T-helper 17 cell (primary cell): ENCODE measurements at regions not wholly inside any gene's neighbourhood (a gene's known extent, or its start where the extent isn't known, plus 50 kb on each side); places are given as distances from the start of the nearest gene placed in this dataset.

Source experiments
- ATAC-seq: fragments of 150-1000 bp; cut with Tn5 transposase; 2 replicates; pipeline ENCODE4 v1.10.0; 2021; ENCODE audit warnings: mild to moderate bottlenecking, moderate library complexity
- DNase-seq, 3 donors: peaks; one replicate each; pipeline versions ENCODE4 v3.0.0 to v3.0.0-alpha.2; 2020 to 2021
- H3K9me3 ChIP-seq: one replicate; pipeline ENCODE4 v1.7.0; 2013; ENCODE audit warnings: low read length, mild to moderate bottlenecking; ENCODE audit not compliant: control insufficient read depth, poor library complexity, severe bottlenecking
- H3K27ac Mint-ChIP-seq: one replicate; pipeline ENCODE4 v1.8.0; 2022; ENCODE audit warnings: mild to moderate bottlenecking, moderate library complexity, mixed read lengths
- H3K27me3 Mint-ChIP-seq: one replicate; pipeline ENCODE4 v1.8.0; 2022; ENCODE audit warnings: mixed read lengths
- H3K36me3 Mint-ChIP-seq: one replicate; pipeline ENCODE4 v1.8.0; 2022; ENCODE audit warnings: low read depth, mixed read lengths
- H3K4me1 Mint-ChIP-seq: one replicate; pipeline ENCODE4 v1.8.0; 2022; ENCODE audit warnings: mild to moderate bottlenecking, mixed read lengths
- H3K4me3 Mint-ChIP-seq: one replicate; pipeline ENCODE4 v1.8.0; 2022; ENCODE audit warnings: mild to moderate bottlenecking, moderate library complexity, mixed read lengths

DNA sequence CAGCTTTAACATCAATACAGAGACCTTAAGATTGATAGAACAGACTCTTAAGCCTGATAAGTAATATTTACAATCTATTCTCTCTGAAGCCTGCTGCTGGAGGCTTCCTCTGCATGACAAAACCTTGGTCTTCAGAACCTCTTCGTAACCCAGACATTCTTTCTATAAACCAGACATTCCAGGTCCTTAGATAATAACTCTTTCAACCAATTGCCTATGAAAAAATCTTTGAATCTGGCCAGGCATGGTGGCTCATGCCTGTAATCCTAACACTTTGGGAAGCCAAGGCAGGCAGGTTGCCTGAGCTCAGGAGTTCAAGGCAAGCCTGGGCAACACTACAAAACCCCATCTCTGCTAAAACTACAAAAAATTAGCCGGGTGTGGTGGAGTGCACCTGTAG is 327.8 kb downstream of the ENC1 start:
- Mint-ChIP-seq H3K4me1 (no peaks in the 10 kb centered on the region), H3K36me3 (peaks cover 2% of the 10 kb centered on the region), H3K27me3 (peaks cover 41% of the 10 kb centered on the region)

GRCh38 chr5:74311961-74312360 is 328.6 kb downstream of the ENC1 start:
- peaks cover 2% of the 10 kb centered on the region for H3K36me3 Mint-ChIP-seq
- no peaks in the 10 kb centered on the region for H3K9me3 ChIP-seq
- DNase-seq (no peak), ATAC-seq (no peak)
- H3K4me1 Mint-ChIP-seq, result no peaks in the 10 kb centered on the region
- H3K27me3 Mint-ChIP-seq, result peaks cover 35% of the 10 kb centered on the region
- H3K27ac Mint-ChIP-seq, result no peak overlapping the region
- H3K4me3 Mint-ChIP-seq, result no peak overlapping the region

More for the DNA sequence above, 327.8 kb downstream of the ENC1 start:
- H3K27ac Mint-ChIP-seq, result no peak overlapping the region
- DNase-seq (no peak), ATAC-seq (no peak)
- H3K9me3 ChIP-seq, result no peaks in the 10 kb centered on the region
- H3K4me3 Mint-ChIP-seq, result no peak overlapping the region

- no peak for ATAC-seq
- no peaks in the 10 kb centered on the region for H3K9me3 ChIP-seq
- H3K4me3 Mint-ChIP-seq, result no peak overlapping the region
Observed at GRCh38 chr5:74310997-74311930, 329.3 kb downstream of the ENC1 start.

DNA sequence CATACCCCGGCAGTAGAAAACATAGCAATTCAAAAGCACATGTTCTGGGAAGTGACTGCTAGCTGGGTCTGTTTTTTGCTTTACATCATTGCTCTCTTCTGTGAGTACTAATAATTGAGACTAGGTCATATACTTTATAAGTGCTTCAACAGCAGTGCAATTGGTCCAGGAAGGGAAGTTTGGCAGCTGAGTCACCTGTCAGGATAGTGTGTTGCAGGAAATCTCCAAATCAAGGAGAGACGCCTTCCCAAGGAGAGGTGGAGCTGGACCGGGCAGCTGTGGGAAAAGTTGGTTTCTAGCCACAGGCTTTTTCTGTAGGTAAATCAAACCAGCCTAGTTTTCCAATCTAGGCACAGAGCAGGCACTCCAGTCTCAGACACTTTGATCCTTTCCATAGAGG is 330.1 kb downstream of the ENC1 start:
- ATAC-seq (no peak), DNase-seq (no peak)
- Mint-ChIP-seq H3K4me1 (no peaks in the 10 kb centered on the region), H3K27me3 (peaks cover 29% of the 10 kb centered on the region), H3K27ac (no peak overlapping the region), H3K36me3 (peaks cover 2% of the 10 kb centered on the region), H3K4me3 (no peak overlapping the region)
- no peaks in the 10 kb centered on the region for H3K9me3 ChIP-seq

More at GRCh38 chr5:74310997-74311930, 329.3 kb downstream of the ENC1 start:
- peaks cover 2% of the 10 kb centered on the region for H3K36me3 Mint-ChIP-seq
- DNase-seq, result no peak
- no peak overlapping the region for H3K27ac Mint-ChIP-seq
- H3K27me3 Mint-ChIP-seq, result peaks cover 29% of the 10 kb centered on the region
- H3K4me1 Mint-ChIP-seq, result no peaks in the 10 kb centered on the region

DNA sequence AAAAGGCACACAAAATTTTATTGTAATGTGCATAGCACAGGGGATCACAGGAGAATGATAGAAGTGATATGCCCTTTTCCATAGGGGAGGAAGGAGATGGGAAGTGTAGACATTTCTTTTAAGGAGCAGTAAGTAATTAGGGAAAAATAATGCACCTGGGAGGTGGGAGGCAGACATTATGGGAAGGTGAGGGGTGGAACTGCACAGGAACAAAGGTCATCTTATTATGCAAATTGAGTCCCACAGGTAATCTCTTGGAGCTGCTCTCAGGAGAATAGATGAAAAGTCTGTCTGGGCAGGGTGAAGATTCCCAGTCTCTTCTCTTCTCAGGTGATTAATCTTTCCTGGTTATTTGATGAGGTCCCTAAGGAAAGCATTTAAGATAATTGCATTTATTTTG is 331.5 kb downstream of the ENC1 start:
- Mint-ChIP-seq H3K36me3 (peaks cover 2% of the 10 kb centered on the region), H3K4me1 (no peaks in the 10 kb centered on the region), H3K27ac (no peak overlapping the region), H3K4me3 (no peak overlapping the region), H3K27me3 (peaks cover 27% of the 10 kb centered on the region)
- ATAC-seq, result no peak
- no peak for DNase-seq
- no peaks in the 10 kb centered on the region for H3K9me3 ChIP-seq

- H3K27me3 Mint-ChIP-seq, result peaks cover 10% of the 10 kb centered on the region
- no peak overlapping the region for H3K27ac Mint-ChIP-seq
- DNase-seq, result no peak
- no peak overlapping the region for H3K4me3 Mint-ChIP-seq
- ATAC-seq, result no peak
- H3K9me3 ChIP-seq, result no peaks in the 10 kb centered on the region
- no peaks in the 10 kb centered on the region for H3K4me1 Mint-ChIP-seq
- no peaks in the 10 kb centered on the region for H3K36me3 Mint-ChIP-seq
Observed at GRCh38 chr5:74306845-74307244, 333.7 kb downstream of the ENC1 start.

DNA sequence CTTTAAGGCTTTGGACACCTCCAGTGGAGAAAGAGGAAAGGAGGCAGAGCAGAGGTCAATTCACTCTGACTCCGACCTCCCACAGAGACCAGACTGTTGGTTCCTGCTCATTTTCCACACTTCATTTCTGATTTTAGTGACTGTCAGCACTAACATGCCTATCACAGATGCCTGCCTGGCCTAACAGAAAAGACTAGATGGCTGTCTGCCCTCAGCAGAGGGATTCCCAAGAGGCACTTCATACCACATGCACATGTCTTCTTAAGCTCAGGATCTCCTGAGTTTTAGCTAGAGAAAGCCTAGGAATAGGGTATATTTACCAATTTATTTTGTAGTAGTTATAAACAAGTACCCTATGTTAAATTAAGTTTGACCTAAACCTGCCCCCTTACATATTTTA is 336.0 kb downstream of the ENC1 start:
- no peak overlapping the region for H3K27ac Mint-ChIP-seq
- H3K4me3 Mint-ChIP-seq, result no peak overlapping the region
- H3K4me1 Mint-ChIP-seq, result no peaks in the 10 kb centered on the region
- no peaks in the 10 kb centered on the region for H3K9me3 ChIP-seq
- ATAC-seq, result no peak
- no peak for DNase-seq
- peaks cover 3% of the 10 kb centered on the region for H3K27me3 Mint-ChIP-seq
- no peaks in the 10 kb centered on the region for H3K36me3 Mint-ChIP-seq

- Mint-ChIP-seq H3K27me3 (peaks cover 4% of the 10 kb centered on the region), H3K27ac (no peak overlapping the region), H3K36me3 (no peaks in the 10 kb centered on the region), H3K4me3 (no peak overlapping the region), H3K4me1 (no peaks in the 10 kb centered on the region)
- ATAC-seq (no peak), DNase-seq (no peak)
- no peaks in the 10 kb centered on the region for H3K9me3 ChIP-seq
Observed at GRCh38 chr5:74303578-74303977, 336.9 kb downstream of the ENC1 start.

- Mint-ChIP-seq H3K4me1 (no peaks in the 10 kb centered on the region), H3K4me3 (no peak overlapping the region), H3K36me3 (no peaks in the 10 kb centered on the region), H3K27ac (no peak overlapping the region), H3K27me3 (peaks cover 4% of the 10 kb centered on the region)
- ATAC-seq (no peak), DNase-seq (no peak)
- no peaks in the 10 kb centered on the region for H3K9me3 ChIP-seq
Observed at GRCh38 chr5:74301576-74301975, 339.0 kb downstream of the ENC1 start.

- H3K27me3 Mint-ChIP-seq, result peaks cover 4% of the 10 kb centered on the region
- H3K36me3 Mint-ChIP-seq, result no peaks in the 10 kb centered on the region
- H3K4me1 Mint-ChIP-seq, result no peaks in the 10 kb centered on the region
- DNase-seq (no peak), ATAC-seq (no peak)
- no peaks in the 10 kb centered on the region for H3K9me3 ChIP-seq
- no peak overlapping the region for H3K27ac Mint-ChIP-seq
- no peak overlapping the region for H3K4me3 Mint-ChIP-seq
Observed at GRCh38 chr5:74300808-74301389, 339.6 kb downstream of the ENC1 start.

DNA sequence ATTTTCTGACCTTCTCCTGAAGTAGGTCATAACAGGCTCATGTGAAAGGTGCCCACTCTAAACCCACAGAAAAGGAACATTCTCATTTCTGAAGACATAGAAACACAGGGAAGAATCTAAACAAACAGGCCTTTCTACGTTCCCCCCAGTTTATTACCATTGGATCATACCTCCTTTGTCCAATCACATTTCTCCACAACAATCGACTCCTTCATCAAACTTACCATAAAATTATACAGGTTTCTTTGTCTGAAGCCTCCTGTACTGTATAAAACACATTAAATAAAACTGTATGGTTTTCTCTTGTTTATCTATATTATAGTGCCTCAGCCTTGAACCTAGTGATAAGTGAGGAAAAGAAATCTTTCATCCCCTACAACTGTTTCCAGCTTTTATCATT is 340.7 kb downstream of the ENC1 start:
- DNase-seq, result no peak
- no peak for ATAC-seq
- no peak overlapping the region for H3K4me3 Mint-ChIP-seq
- H3K9me3 ChIP-seq, result no peaks in the 10 kb centered on the region
- H3K36me3 Mint-ChIP-seq, result no peaks in the 10 kb centered on the region
- H3K27ac Mint-ChIP-seq, result no peak overlapping the region
- H3K4me1 Mint-ChIP-seq, result no peaks in the 10 kb centered on the region
- peaks cover 4% of the 10 kb centered on the region for H3K27me3 Mint-ChIP-seq

DNA sequence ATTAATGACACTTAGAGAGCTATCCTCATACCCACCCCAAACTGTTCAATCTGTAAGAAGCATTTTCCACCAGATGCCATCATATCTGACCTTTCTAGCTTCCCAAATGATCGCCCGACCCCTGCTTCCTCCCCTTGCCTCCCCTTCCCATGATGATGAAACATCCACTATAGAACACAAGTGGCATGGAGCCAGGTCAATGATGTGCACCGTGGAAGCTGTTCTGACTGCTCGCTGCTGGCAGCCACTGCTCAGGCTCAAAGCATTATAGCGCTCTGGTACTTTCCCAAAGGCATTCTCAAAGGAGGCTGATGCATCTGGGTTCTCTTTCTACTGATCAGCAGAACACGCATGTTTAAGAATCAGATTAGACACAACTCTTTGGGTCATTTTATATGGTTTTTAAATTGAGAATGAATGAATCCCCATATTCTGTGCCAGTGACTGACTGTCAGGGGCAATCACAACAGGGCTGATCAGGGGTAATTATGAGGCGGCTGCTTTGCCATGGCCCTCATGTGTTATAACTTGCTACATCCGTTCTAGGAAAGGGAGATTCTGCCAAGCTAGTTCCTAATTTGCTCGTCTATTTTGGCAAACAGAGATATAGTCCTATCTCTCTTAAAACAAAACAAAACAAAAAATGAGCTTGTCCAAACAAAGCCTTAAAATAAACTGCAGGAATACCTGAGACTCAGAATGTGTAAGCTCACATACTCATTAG is 343.7 kb downstream of the ENC1 start:
- ATAC-seq (no peak), DNase-seq (no peak)
- H3K9me3 ChIP-seq, result no peaks in the 10 kb centered on the region
- Mint-ChIP-seq H3K4me1 (no peaks in the 10 kb centered on the region), H3K27me3 (peaks cover 19% of the 10 kb centered on the region), H3K4me3 (no peak overlapping the region), H3K36me3 (no peaks in the 10 kb centered on the region), H3K27ac (no peak overlapping the region)

- Mint-ChIP-seq H3K27ac (no peak overlapping the region), H3K4me1 (no peaks in the 10 kb centered on the region), H3K36me3 (no peaks in the 10 kb centered on the region), H3K27me3 (peaks cover 22% of the 10 kb centered on the region), H3K4me3 (no peak overlapping the region)
- H3K9me3 ChIP-seq, result no peaks in the 10 kb centered on the region
- ATAC-seq (no peak), DNase-seq (no peak)
Observed at GRCh38 chr5:74295676-74296075, 344.9 kb downstream of the ENC1 start.
